DMS 273 (cell line): ENCODE measurements at regions not wholly inside any gene's neighbourhood (a gene's known extent, or its start where the extent isn't known, plus 50 kb on each side); places are given as distances from the start of the nearest gene placed in this dataset.
A peak's percentile ranks its signal among the peaks of the same experiment; 100 is the strongest.

Experiments
- DNase-seq: peaks from one replicate; lab custom pipeline; 2025; ENCODE audit not compliant: unreplicated experiment; lab: John Stamatoyannopoulos, UW

- DNase-seq: no peak
Measured at GRCh38 chr3:176933704-176934103, 263.6 kb downstream of the TBL1XR1 start.

- no peak for DNase-seq
Measured at GRCh38 chr3:176932433-176932832, 264.8 kb downstream of the TBL1XR1 start.

GRCh38 chr3:176931991-176932390 lies 265.3 kb downstream of the TBL1XR1 start:
- DNase-seq: no peak

GRCh38 chr3:176930942-176931341 lies 266.3 kb downstream of the TBL1XR1 start:
- DNase-seq: no peak

- DNase-seq: no peak
Measured at GRCh38 chr3:176928582-176928931, 268.7 kb downstream of the TBL1XR1 start.

GRCh38 chr3:176927706-176928581 lies 269.3 kb downstream of the TBL1XR1 start:
- no peak for DNase-seq

- no peak for DNase-seq
Measured at GRCh38 chr3:176927280-176927679, 270.0 kb downstream of the TBL1XR1 start.

- DNase-seq: no peak
Measured at GRCh38 chr3:176926688-176927087, 270.6 kb downstream of the TBL1XR1 start.

- no peak for DNase-seq
Measured at GRCh38 chr3:176926034-176926433, 271.2 kb downstream of the TBL1XR1 start.

- DNase-seq: no peak
Measured at GRCh38 chr3:176920766-176921160, 276.5 kb downstream of the TBL1XR1 start.

- peak; percentile 19 for DNase-seq
Measured at GRCh38 chr3:176919836-176920765, 277.2 kb downstream of the TBL1XR1 start.

- DNase-seq: no peak
Measured at GRCh38 chr3:176916777-176917176, 280.5 kb downstream of the TBL1XR1 start.

GRCh38 chr3:176914764-176915163 lies 282.5 kb downstream of the TBL1XR1 start:
- no peak for DNase-seq

GRCh38 chr3:176911579-176911978 lies 285.7 kb downstream of the TBL1XR1 start:
- DNase-seq: no peak

- DNase-seq: no peak
Measured at GRCh38 chr3:176909044-176909443, 288.2 kb downstream of the TBL1XR1 start.

- peak; percentile 90 for DNase-seq
Measured at GRCh38 chr3:176906046-176906905, 291.0 kb downstream of the TBL1XR1 start.

GRCh38 chr3:176905331-176905730 lies 292.0 kb downstream of the TBL1XR1 start:
- no peak for DNase-seq

- no peak for DNase-seq
Measured at GRCh38 chr3:176904506-176904905, 292.8 kb downstream of the TBL1XR1 start.

GRCh38 chr3:176896640-176897039 lies 300.6 kb downstream of the TBL1XR1 start:
- no peak for DNase-seq

GRCh38 chr3:176896165-176896564 lies 301.1 kb downstream of the TBL1XR1 start:
- no peak for DNase-seq

- DNase-seq: no peak
Measured at GRCh38 chr3:176879710-176880109, 317.6 kb downstream of the TBL1XR1 start.
